ENCODE measurements at regions not wholly inside any gene's neighbourhood (a gene's known extent, or its start where the extent isn't known, plus 50 kb on each side); places are given as distances from the start of the nearest gene placed in this dataset.

GRCh38 chr2:63734510-63734909, 107.2 kb upstream of the UGP2 start:
- no peak for TF ChIP-seq CTCF (IDR thresholded peaks at IDR 0.05; ENCODE audit: low read depth, low read length, poor library complexity, severe bottlenecking)
- TF ChIP-seq EZH2phosphoT487 (IDR thresholded peaks at IDR 0.05; ENCODE audit: borderline replicate concordance, low read length), result no peak
